MCF 10A (cell line): ENCODE measurements at regions not wholly inside any gene's neighbourhood (a gene's known extent, or its start where the extent isn't known, plus 50 kb on each side); places are given as distances from the start of the nearest gene placed in this dataset.

Experiments
- BruUV-seq: library from RNA; stranded (reverse); fragments of 400-500 nt; replicated peaks from 2 replicates; lab custom pipeline; 2021; lab: Mats Ljungman, UMichigan
- CTCF ChIA-PET: fragments of 300-600 bp; sonication (Branson Sonifier 250); formaldehyde crosslinking; extraction: SDS; loops from one replicate; lab custom pipeline; 2021; ENCODE audit warnings: antibody characterized with exemption, inconsistent platforms; lab: Yijun Ruan, JAX
- POLR2A ChIA-PET: fragments of 300-600, 350-650 bp; sonication (Branson Sonifier 250); formaldehyde crosslinking; extraction: SDS; loops from one replicate; lab custom pipeline; 2020; ENCODE audit warnings: antibody characterized with exemption, inconsistent platforms; lab: Yijun Ruan, JAX
- DNase-seq: peaks from one replicate; pipeline ENCODE4 v3.0.0-alpha.2; 2018; ENCODE audit not compliant: unreplicated experiment
- H3K27ac Mint-ChIP-seq: one replicate; pipeline ENCODE4 v1.8.0; 2022; ENCODE audit warnings: mild to moderate bottlenecking, low read depth, mixed read lengths; ENCODE audit not compliant: unreplicated experiment
- H3K27me3 Mint-ChIP-seq: one replicate; pipeline ENCODE4 v1.8.0; 2022; ENCODE audit warnings: mixed read lengths; ENCODE audit not compliant: insufficient read depth, unreplicated experiment
- H3K36me3 Mint-ChIP-seq: one replicate; pipeline ENCODE4 v1.8.0; 2022; ENCODE audit warnings: mild to moderate bottlenecking, moderate library complexity, mixed read lengths; ENCODE audit not compliant: insufficient read depth, unreplicated experiment
- H3K4me1 Mint-ChIP-seq: one replicate; pipeline ENCODE4 v1.8.0; 2022; ENCODE audit warnings: mixed read lengths; ENCODE audit not compliant: insufficient read depth, unreplicated experiment
- H3K4me3 Mint-ChIP-seq: one replicate; pipeline ENCODE4 v1.8.0; 2022; ENCODE audit warnings: mild to moderate bottlenecking, moderate library complexity, mixed read lengths; ENCODE audit not compliant: unreplicated experiment
- H3K9me3 Mint-ChIP-seq: one replicate; pipeline ENCODE4 v1.8.0; 2022; ENCODE audit warnings: mixed read lengths; ENCODE audit not compliant: unreplicated experiment
- CTCF ChIP-seq: fragments of 200-600 bp; IDR thresholded peaks from one replicate; pipeline ENCODE4 v1.8.0; 2022; ENCODE audit warnings: antibody characterized with exemption, mild to moderate bottlenecking; ENCODE audit not compliant: unreplicated experiment
- intact Hi-C: fragments of 100-400 bp; cut with micrococcal nuclease; formaldehyde crosslinking; loops from 2 replicates; pipeline ENCODE4 v1.14.1; 2022

- no peaks in the 10 kb centered on the region for H3K27me3 Mint-ChIP-seq
- TF ChIP-seq CTCF = no peak
- CTCF ChIA-PET = no interaction called here
- POLR2A ChIA-PET = no interaction called here
- H3K4me3 Mint-ChIP-seq = no peak overlapping the region
- no peaks in the 10 kb centered on the region for H3K4me1 Mint-ChIP-seq
- H3K36me3 Mint-ChIP-seq = no peaks in the 10 kb centered on the region
- no peak overlapping the region for H3K27ac Mint-ChIP-seq
- no TSS peak for BruUV-seq
- intact Hi-C loops = no loop called here
- no peak for DNase-seq
- no peaks in the 10 kb centered on the region for H3K9me3 Mint-ChIP-seq
Observed at GRCh38 chr3:80035021-80035420, 267.2 kb upstream of the ROBO1 start.

GRCh38 chr3:80023010-80023409 is 255.2 kb upstream of the ROBO1 start:
- CTCF ChIA-PET = no interaction called here
- Mint-ChIP-seq H3K27me3 (no peaks in the 10 kb centered on the region), H3K36me3 (no peaks in the 10 kb centered on the region), H3K27ac (no peak overlapping the region), H3K9me3 (no peaks in the 10 kb centered on the region), H3K4me1 (no peaks in the 10 kb centered on the region), H3K4me3 (no peak overlapping the region)
- DNase-seq = no peak
- no peak for TF ChIP-seq CTCF
- no TSS peak for BruUV-seq
- intact Hi-C loops = no loop called here
- POLR2A ChIA-PET = no interaction called here

- Mint-ChIP-seq H3K9me3 (no peaks in the 10 kb centered on the region), H3K36me3 (no peaks in the 10 kb centered on the region), H3K27me3 (no peaks in the 10 kb centered on the region), H3K4me1 (no peaks in the 10 kb centered on the region), H3K27ac (no peak overlapping the region), H3K4me3 (no peak overlapping the region)
- ChIA-PET POLR2A (no interaction called here), CTCF (no interaction called here)
- no peak for TF ChIP-seq CTCF
- no peak for DNase-seq
- intact Hi-C loops = no loop called here
- no TSS peak for BruUV-seq
Observed at GRCh38 chr3:80018375-80018774, 250.6 kb upstream of the ROBO1 start.

- POLR2A ChIA-PET = no interaction called here
Observed at GRCh38 chr3:80017369-80017768, 249.6 kb upstream of the ROBO1 start.

More at GRCh38 chr3:80017369-80017768, 249.6 kb upstream of the ROBO1 start:
- TF ChIP-seq CTCF = no peak
- intact Hi-C loops = no loop called here
- CTCF ChIA-PET = interaction anchor here (0.7 kb wide), 1 partner anchor 502 kb away, joined by 3 read pairs; no protein-coding TSS in a partner anchor
- no peaks in the 10 kb centered on the region for H3K9me3 Mint-ChIP-seq
- no peak overlapping the region for H3K4me3 Mint-ChIP-seq
- no peak for DNase-seq
- H3K4me1 Mint-ChIP-seq = no peaks in the 10 kb centered on the region
- no peaks in the 10 kb centered on the region for H3K36me3 Mint-ChIP-seq
- no peak overlapping the region for H3K27ac Mint-ChIP-seq
- no TSS peak for BruUV-seq
- H3K27me3 Mint-ChIP-seq = no peaks in the 10 kb centered on the region
